ENCODE measurements at regions not wholly inside any gene's neighbourhood (a gene's known extent, or its start where the extent isn't known, plus 50 kb on each side); places are given as distances from the start of the nearest gene placed in this dataset.

DNA sequence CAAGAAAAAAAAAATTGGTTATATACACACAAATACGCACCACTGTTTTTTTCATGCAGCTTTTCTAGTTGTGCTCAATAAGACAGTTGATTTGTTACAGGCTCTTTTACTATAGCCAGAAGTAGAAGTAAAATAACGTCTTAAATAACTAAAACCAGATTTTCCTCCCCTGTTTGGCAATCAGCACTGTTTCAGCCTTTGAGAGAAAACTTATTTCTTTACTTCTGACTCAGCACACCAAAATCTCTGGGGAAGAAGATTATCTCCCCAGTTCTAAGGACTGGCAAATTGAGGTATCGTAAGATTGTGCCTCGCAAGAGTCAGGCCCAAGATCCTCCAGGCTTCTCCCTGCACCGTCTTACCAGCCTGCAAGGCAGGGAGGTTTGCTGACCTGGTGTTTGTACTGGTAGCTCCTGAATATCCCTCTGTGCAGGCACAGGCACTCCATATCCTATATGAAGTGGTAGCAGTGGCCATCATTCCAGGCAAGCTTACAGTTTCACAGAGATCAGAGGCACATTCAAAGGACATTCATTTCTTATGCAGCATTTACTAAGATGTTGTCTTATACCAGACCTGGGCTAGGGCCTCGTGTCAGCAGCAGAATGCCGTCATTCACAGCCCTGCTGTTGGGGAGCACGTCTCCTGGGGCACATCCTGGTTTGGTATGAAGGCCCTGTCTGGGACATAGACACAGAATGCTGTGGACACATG lies 268.2 kb downstream of the ZNF536 start:
- intact Hi-C loops (cut with DNase I): no loop called here
- FAIRE-seq (no peak), ATAC-seq (no peak), DNase-seq (no peak)
- Histone ChIP-seq H3K9me3 (no peaks in the 10 kb centered on the region), H3K4me1 (no peaks in the 10 kb centered on the region), H3K27me3 (no peaks in the 10 kb centered on the region), H3K4me3 (no peak overlapping the region), H3K36me3 (no peaks in the 10 kb centered on the region), H3K27ac (no peak overlapping the region)
- 86 to 87% methylated on average over 8 of the region's 8 CpGs for WGBS, 2 donors
- TF ChIP-seq, protein P1, sequence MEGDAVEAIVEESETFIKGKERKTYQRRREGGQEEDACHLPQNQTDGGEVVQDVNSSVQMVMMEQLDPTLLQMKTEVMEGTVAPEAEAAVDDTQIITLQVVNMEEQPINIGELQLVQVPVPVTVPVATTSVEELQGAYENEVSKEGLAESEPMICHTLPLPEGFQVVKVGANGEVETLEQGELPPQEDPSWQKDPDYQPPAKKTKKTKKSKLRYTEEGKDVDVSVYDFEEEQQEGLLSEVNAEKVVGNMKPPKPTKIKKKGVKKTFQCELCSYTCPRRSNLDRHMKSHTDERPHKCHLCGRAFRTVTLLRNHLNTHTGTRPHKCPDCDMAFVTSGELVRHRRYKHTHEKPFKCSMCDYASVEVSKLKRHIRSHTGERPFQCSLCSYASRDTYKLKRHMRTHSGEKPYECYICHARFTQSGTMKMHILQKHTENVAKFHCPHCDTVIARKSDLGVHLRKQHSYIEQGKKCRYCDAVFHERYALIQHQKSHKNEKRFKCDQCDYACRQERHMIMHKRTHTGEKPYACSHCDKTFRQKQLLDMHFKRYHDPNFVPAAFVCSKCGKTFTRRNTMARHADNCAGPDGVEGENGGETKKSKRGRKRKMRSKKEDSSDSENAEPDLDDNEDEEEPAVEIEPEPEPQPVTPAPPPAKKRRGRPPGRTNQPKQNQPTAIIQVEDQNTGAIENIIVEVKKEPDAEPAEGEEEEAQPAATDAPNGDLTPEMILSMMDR (IDR thresholded peaks at IDR 0.05): no peak

DNA sequence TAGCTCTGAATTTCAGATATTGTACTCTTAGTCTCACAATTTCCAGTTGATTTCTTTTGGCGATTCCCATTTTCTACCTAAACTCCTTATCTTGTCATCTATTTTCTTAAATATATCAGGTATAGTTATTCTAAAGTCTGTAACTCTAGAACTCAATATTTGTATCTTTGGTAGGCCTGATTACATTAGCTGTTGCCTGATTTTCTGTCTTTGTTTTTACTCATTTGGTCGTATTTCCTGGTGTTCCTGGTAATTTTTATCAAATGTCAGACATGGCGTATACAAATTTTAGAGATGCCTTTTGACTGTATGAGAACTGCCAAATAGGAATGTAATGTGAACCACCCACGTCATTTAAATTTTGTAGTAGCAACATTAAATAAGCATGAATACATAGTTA lies 266.7 kb downstream of the ZNF536 start:
- ATAC-seq (no peak), DNase-seq (no peak), FAIRE-seq (no peak)
- no peaks in the 10 kb centered on the region for H3K9me3 ChIP-seq
- H3K4me3 ChIP-seq: no peak overlapping the region
- no peaks in the 10 kb centered on the region for H3K4me1 ChIP-seq
- TF ChIP-seq, protein P1 (IDR thresholded peaks at IDR 0.05): no peak
- H3K36me3 ChIP-seq: no peaks in the 10 kb centered on the region
- 91 to 93% methylated on average over 4 of the region's 4 CpGs for WGBS, 2 donors
- intact Hi-C loops (cut with DNase I): no loop called here
- no peaks in the 10 kb centered on the region for H3K27me3 ChIP-seq
- no peak overlapping the region for H3K27ac ChIP-seq

DNA sequence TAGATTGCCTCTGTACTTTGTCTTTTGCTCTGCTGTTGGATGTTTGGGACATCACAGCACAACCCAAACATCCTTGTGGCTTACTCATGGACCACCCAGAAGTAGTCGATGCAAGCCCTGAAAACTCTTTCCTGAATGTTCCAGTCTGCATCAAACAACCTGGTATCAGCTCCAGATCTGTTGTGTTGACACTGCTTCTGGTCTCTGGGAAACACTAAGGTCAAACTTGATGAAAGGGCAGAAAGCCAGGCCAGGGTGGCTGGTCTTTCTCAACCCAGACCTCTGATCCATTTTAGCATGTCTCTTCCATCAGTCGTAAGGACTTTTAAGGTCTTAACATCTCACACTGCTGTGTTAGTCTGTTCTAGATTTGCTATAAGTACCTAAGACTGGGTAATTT lies 265.7 kb downstream of the ZNF536 start:
- ATAC-seq (no peak), FAIRE-seq (no peak), DNase-seq (no peak)
- H3K9me3 ChIP-seq: no peaks in the 10 kb centered on the region
- no peaks in the 10 kb centered on the region for H3K36me3 ChIP-seq
- 75 to 78% methylated on average over 2 of the region's 2 CpGs for WGBS, 2 donors
- H3K27ac ChIP-seq: no peak overlapping the region
- intact Hi-C loops (cut with DNase I): no loop called here
- H3K4me1 ChIP-seq: no peaks in the 10 kb centered on the region
- TF ChIP-seq, protein P1 (IDR thresholded peaks at IDR 0.05): no peak
- no peaks in the 10 kb centered on the region for H3K27me3 ChIP-seq
- H3K4me3 ChIP-seq: no peak overlapping the region

DNA sequence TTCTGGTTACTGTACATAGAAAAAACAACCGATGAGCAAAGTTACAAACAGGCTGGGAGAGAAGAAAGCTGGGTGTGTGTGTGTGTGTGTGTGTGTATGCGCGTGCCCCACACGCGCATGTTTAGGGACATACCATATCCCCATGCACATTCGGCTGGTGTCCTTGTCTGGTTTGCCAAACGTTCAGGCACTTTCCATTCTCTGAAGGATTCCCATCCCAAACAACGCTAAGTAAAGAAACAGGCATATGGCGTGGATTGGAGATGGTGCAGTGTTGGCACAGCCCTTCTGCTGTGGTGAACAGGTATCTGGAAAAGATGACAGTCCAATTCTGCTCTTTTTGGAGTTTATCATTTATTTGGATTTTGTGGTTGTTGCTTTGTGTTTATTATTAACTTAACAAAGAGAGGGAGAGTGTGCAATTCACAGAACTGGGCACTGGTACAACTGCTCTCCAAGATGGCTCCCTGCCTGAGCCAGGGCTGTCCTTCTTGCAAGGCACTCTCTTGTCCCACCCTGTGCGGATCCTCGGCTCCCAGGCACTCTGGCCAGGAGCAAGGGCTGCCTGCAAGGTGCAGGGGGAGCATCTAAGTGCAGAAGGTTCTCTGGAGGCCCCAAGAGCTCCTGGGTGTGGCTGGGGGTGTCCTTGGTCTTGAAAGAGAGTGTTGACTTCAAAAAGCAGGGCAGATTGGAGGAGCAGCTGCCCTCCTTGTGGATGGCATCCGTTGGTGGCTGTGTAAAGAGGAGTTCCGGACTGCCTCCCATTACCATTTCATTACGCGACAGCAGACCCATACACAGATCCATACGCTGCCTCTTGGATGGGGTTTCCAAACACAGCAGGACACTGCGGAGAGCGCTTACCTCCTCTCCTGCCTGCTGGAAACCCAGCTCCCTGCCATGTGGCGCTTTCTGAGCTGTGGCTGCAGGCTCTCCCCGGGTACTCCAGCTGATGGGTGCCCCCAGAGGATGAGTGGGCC lies 263.1 kb downstream of the ZNF536 start:
- WGBS, 2 donors: 81 to 83% methylated on average over 20 of the region's 20 CpGs
- ATAC-seq: no peak
- no peak for FAIRE-seq
- Histone ChIP-seq H3K4me1 (no peaks in the 10 kb centered on the region), H3K27me3 (no peaks in the 10 kb centered on the region), H3K36me3 (no peaks in the 10 kb centered on the region), H3K27ac (no peak overlapping the region), H3K9me3 (no peaks in the 10 kb centered on the region), H3K4me3 (no peak overlapping the region)
- TF ChIP-seq, protein P1 (IDR thresholded peaks at IDR 0.05): no peak
- intact Hi-C loops (cut with DNase I): no loop called here
- DNase-seq: no peak
